Activated CD4-positive, alpha-beta memory T cell treated with anti-CD3 and anti-CD28 coated beads for 36 hours (primary cell): ENCODE measurements at regions not wholly inside any gene's neighbourhood (a gene's known extent, or its start where the extent isn't known, plus 50 kb on each side); places are given as distances from the start of the nearest gene placed in this dataset.
"Not testable (repeated sequence)": the region's sequence is repeated elsewhere in the genome, so short reads cannot be mapped to it uniquely, and the experiment has no call there.

Experiments
- CTCF ChIA-PET: fragments of 350-600 bp; sonication (Branson Sonifier 250); formaldehyde crosslinking; loops from one replicate; lab custom pipeline; 2021; ENCODE audit warnings: antibody characterized with exemption, inconsistent platforms; lab: Charles Lee
- POLR2A ChIA-PET: fragments of 350-600 bp; sonication (Branson Sonifier 250); formaldehyde crosslinking; loops from one replicate; lab custom pipeline; 2021; ENCODE audit warnings: antibody characterized with exemption; lab: Charles Lee
- DNase-seq: peaks from one replicate; pipeline ENCODE4 v3.0.0-alpha.2; 2020
- H3K27ac Mint-ChIP-seq: one replicate; pipeline ENCODE4 v1.8.0; 2021; ENCODE audit warnings: mixed read lengths
- H3K27me3 Mint-ChIP-seq: one replicate; pipeline ENCODE4 v1.8.0; 2021; ENCODE audit warnings: mixed read lengths
- H3K36me3 Mint-ChIP-seq: one replicate; pipeline ENCODE4 v1.8.0; 2021; ENCODE audit warnings: mixed read lengths
- H3K4me1 Mint-ChIP-seq: one replicate; pipeline ENCODE4 v1.8.0; 2021; ENCODE audit warnings: low read depth, mixed read lengths
- H3K4me3 Mint-ChIP-seq: one replicate; pipeline ENCODE4 v1.8.0; 2021; ENCODE audit warnings: mild to moderate bottlenecking, mixed read lengths
- H3K9me3 Mint-ChIP-seq: one replicate; pipeline ENCODE4 v1.8.0; 2021; ENCODE audit warnings: mixed read lengths
- intact Hi-C: fragments of 100-400 bp; cut with micrococcal nuclease; formaldehyde crosslinking; loops from one replicate; pipeline ENCODE4 v1.15.1; 2023

DNA sequence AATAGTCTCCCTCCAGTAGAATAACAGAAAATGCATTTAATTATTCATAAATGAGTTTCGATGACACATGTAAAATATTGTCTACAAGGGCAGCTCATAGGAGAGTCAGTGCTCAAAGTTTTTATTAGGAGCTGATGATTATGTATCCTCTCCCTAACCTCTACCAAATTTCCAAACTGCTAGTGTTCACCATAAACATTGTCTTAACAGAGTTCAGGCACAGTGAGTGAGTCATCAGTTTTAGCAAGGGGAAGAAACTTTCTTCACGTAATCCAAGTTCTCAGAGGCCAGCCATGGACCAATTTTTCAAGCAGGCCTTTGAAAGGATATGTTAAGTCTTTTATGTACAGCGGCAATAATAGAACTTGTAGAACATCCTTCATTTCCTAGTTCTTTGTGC is 649.2 kb upstream of the MIS18BP1 start:
- ChIA-PET CTCF (no interaction called here), POLR2A (no interaction called here)
- H3K27ac Mint-ChIP-seq, result no peak overlapping the region
- DNase-seq, result no peak
- no peaks in the 10 kb centered on the region for H3K4me1 Mint-ChIP-seq
- H3K4me3 Mint-ChIP-seq, result no peak overlapping the region
- H3K27me3 Mint-ChIP-seq, result no peaks in the 10 kb centered on the region
- H3K36me3 Mint-ChIP-seq, result no peaks in the 10 kb centered on the region
- intact Hi-C loops, result no loop called here
- H3K9me3 Mint-ChIP-seq, result peaks cover 1% of the 10 kb centered on the region

DNA sequence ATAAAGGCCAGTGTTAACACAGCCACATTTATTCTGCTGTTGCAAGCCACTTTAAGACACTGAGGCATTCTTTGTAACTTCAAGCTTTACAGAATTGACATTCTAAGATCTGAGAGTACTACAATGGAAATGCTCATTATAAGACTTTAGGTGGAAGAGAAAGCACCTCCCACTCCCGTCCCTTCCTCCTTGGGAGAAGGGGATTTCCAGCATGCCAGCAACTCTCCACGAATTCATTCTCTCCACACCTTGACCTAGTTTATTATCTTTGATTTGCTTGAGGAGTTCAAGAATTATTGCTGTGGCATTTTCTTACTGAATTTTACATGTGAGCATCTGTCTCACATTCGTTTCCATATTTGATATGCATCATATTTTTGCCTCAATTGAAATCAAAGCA is 644.4 kb upstream of the MIS18BP1 start:
- CTCF ChIA-PET, result no interaction called here
- intact Hi-C loops, result no loop called here
- H3K4me3 Mint-ChIP-seq, result no peak overlapping the region
- no peak for DNase-seq
- H3K27ac Mint-ChIP-seq, result no peak overlapping the region
- no peaks in the 10 kb centered on the region for H3K36me3 Mint-ChIP-seq
- H3K4me1 Mint-ChIP-seq, result no peaks in the 10 kb centered on the region
- POLR2A ChIA-PET, result no interaction called here
- no peaks in the 10 kb centered on the region for H3K9me3 Mint-ChIP-seq
- no peaks in the 10 kb centered on the region for H3K27me3 Mint-ChIP-seq

DNA sequence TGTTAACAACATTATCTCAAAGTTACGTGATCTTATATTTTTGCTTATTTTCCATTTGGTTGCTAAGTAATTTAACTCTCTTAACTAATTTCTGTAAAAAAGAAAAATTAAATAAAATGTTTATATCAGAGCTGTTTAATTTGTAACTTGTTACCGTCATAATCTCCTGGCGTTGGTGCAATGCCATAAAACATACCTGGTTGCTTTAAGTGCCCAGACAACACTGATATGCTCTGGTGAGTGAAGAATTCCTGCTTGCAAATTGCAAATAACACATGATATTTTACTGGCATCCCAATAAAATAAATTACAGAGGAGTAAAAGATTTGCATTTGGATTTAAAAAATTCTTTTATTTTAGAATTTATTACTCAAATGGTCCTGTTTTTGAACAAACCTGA is 640.1 kb upstream of the MIS18BP1 start:
- no peak for DNase-seq
- Mint-ChIP-seq H3K4me3 (no peak overlapping the region), H3K4me1 (no peaks in the 10 kb centered on the region), H3K36me3 (no peaks in the 10 kb centered on the region), H3K9me3 (no peaks in the 10 kb centered on the region), H3K27ac (no peak overlapping the region), H3K27me3 (no peaks in the 10 kb centered on the region)
- ChIA-PET CTCF (interaction anchor here (0.6 kb wide), 1 partner anchor 13 kb away, joined by 3 read pairs; no protein-coding TSS in a partner anchor), POLR2A (no interaction called here)
- intact Hi-C loops, result no loop called here

- Mint-ChIP-seq H3K27ac (no peak overlapping the region), H3K9me3 (no peaks in the 10 kb centered on the region), H3K27me3 (no peaks in the 10 kb centered on the region), H3K4me1 (no peaks in the 10 kb centered on the region), H3K36me3 (no peaks in the 10 kb centered on the region), H3K4me3 (no peak overlapping the region)
- no peak for DNase-seq
- ChIA-PET CTCF (no interaction called here), POLR2A (no interaction called here)
- intact Hi-C loops, result no loop called here
Observed at GRCh38 chr14:45891417-45892080, 638.5 kb upstream of the MIS18BP1 start.

DNA sequence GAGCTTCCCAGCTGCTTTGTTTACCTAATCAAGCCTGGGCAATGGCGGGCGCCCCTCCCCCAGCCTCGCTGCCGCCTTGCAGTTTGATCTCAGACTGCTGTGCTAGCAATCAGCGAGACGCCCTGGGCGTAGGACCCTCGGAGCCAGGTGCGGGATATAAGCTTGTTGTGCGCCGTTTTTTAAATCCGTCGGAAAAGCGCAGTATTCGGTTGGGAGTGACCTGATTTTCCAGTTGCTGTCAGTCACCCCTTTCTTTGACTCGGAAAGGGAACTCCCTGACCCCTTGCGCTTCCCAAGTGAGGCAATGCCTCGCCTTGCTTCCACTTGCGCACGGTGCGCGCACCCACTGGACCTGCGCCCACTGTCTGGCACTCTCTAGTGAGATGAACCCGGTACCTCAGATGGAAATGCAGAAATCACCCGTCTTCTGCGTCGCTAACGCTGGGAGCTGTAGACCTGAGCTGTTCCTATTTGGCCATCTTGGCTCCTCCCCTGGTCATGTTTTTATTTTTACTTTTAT is 635.8 kb upstream of the MIS18BP1 start:
- H3K9me3 Mint-ChIP-seq, H3K4me1 Mint-ChIP-seq, intact Hi-C loops: not testable (repeated sequence)

GRCh38 chr14:45877981-45878380 is 625.0 kb upstream of the MIS18BP1 start:
- intact Hi-C loops, result no loop called here
- Mint-ChIP-seq H3K27me3 (no peaks in the 10 kb centered on the region), H3K9me3 (peaks cover 6% of the 10 kb centered on the region), H3K4me1 (no peaks in the 10 kb centered on the region), H3K4me3 (no peak overlapping the region), H3K36me3 (no peaks in the 10 kb centered on the region), H3K27ac (no peak overlapping the region)
- ChIA-PET CTCF (no interaction called here), POLR2A (no interaction called here)
- DNase-seq, result no peak

More for the DNA sequence above, 635.8 kb upstream of the MIS18BP1 start:
- POLR2A ChIA-PET, DNase-seq, CTCF ChIA-PET, H3K36me3 Mint-ChIP-seq, H3K4me3 Mint-ChIP-seq, H3K27me3 Mint-ChIP-seq, H3K27ac Mint-ChIP-seq: not testable (repeated sequence)

- no peaks in the 10 kb centered on the region for H3K27me3 Mint-ChIP-seq
- no peak overlapping the region for H3K4me3 Mint-ChIP-seq
- peaks cover 23% of the 10 kb centered on the region for H3K9me3 Mint-ChIP-seq
- POLR2A ChIA-PET, result no interaction called here
- CTCF ChIA-PET, result no interaction called here
- no peak for DNase-seq
- no peak overlapping the region for H3K27ac Mint-ChIP-seq
- no peaks in the 10 kb centered on the region for H3K4me1 Mint-ChIP-seq
- intact Hi-C loops, result no loop called here
- H3K36me3 Mint-ChIP-seq, result no peaks in the 10 kb centered on the region
Observed at GRCh38 chr14:45868863-45869262, 615.9 kb upstream of the MIS18BP1 start.

DNA sequence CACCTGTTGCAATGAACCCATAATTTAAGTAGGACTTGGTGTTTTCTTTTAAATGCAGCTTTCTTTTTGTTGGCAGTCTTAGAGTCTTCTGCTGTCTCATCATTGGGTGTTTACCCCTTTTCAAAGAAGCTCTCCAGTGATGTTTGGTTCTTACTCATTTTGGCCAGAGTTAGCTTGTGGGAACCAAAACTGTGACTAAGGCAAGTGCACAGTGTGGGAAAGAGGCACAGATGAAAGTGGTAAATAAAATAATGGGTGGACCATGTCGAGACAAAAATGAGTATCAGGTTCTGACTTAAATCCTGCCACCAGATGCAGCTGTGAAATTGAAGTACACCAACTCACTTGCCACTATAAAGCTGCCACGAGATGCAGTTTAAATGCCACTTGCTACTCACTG is 615.4 kb upstream of the MIS18BP1 start:
- H3K4me1 Mint-ChIP-seq, result no peaks in the 10 kb centered on the region
- peaks cover 23% of the 10 kb centered on the region for H3K9me3 Mint-ChIP-seq
- no peak overlapping the region for H3K4me3 Mint-ChIP-seq
- CTCF ChIA-PET, result no interaction called here
- no peak overlapping the region for H3K27ac Mint-ChIP-seq
- no peaks in the 10 kb centered on the region for H3K36me3 Mint-ChIP-seq
- intact Hi-C loops, result no loop called here
- H3K27me3 Mint-ChIP-seq, result no peaks in the 10 kb centered on the region
- POLR2A ChIA-PET, result no interaction called here
- DNase-seq, result no peak

- no peaks in the 10 kb centered on the region for H3K4me1 Mint-ChIP-seq
- POLR2A ChIA-PET, result no interaction called here
- no peak overlapping the region for H3K27ac Mint-ChIP-seq
- no peaks in the 10 kb centered on the region for H3K36me3 Mint-ChIP-seq
- H3K9me3 Mint-ChIP-seq, result peaks cover 16% of the 10 kb centered on the region
- H3K27me3 Mint-ChIP-seq, result no peaks in the 10 kb centered on the region
- intact Hi-C loops, result no loop called here
- H3K4me3 Mint-ChIP-seq, result no peak overlapping the region
- DNase-seq, result no peak
- CTCF ChIA-PET, result no interaction called here
Observed at GRCh38 chr14:45867046-45867894, 614.3 kb upstream of the MIS18BP1 start.

DNA sequence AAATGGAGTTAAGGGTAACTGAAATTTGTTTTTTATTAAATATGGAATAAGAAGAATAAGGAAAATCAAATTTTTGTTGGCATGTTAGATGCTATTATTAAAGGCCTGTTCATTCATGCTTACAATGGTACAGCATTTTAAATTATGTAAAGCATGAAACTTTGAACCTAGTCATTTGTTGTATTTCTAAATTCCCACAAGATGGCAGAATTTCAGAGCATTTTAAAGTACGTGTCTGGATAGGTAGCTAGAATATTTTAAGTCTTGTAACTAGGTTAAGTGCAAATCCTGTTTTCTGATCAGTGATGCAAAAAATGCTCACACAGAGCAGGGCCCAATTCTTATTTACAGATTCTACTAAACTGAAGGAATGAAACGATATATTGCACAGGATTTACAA is 585.6 kb upstream of the MIS18BP1 start:
- no peaks in the 10 kb centered on the region for H3K27me3 Mint-ChIP-seq
- no peak for DNase-seq
- H3K4me1 Mint-ChIP-seq, result no peaks in the 10 kb centered on the region
- intact Hi-C loops, result no loop called here
- CTCF ChIA-PET, result no interaction called here
- POLR2A ChIA-PET, result no interaction called here
- H3K9me3 Mint-ChIP-seq, result peaks cover 3% of the 10 kb centered on the region
- H3K4me3 Mint-ChIP-seq, result no peak overlapping the region
- H3K36me3 Mint-ChIP-seq, result no peaks in the 10 kb centered on the region
- no peak overlapping the region for H3K27ac Mint-ChIP-seq

DNA sequence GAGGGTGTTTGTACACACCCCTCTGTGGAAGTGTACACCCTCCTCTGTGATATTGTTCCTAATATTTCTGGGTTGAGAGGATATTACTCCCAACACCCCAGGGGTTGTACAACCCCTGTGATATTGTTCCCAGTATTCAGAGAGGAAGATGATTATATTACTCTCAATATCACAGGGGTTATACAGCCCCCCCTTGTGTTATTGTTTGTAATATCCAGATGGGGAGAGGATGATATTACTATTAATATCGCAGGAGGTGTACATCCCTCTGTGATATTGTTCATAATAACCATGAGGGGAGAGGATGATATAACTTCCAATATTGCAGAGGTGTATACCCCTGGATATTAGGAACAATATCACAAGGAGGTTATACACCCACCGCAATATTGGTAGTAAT is 566.1 kb upstream of the MIS18BP1 start:
- no peak overlapping the region for H3K4me3 Mint-ChIP-seq
- intact Hi-C loops, result no loop called here
- no peaks in the 10 kb centered on the region for H3K27me3 Mint-ChIP-seq
- CTCF ChIA-PET, result no interaction called here
- H3K9me3 Mint-ChIP-seq, result no peaks in the 10 kb centered on the region
- no peaks in the 10 kb centered on the region for H3K36me3 Mint-ChIP-seq
- no peak for DNase-seq
- POLR2A ChIA-PET, result no interaction called here
- H3K4me1 Mint-ChIP-seq, result no peaks in the 10 kb centered on the region
- no peak overlapping the region for H3K27ac Mint-ChIP-seq

GRCh38 chr14:45811155-45811554 is 558.2 kb upstream of the MIS18BP1 start:
- H3K4me1 Mint-ChIP-seq, result no peaks in the 10 kb centered on the region
- ChIA-PET CTCF (no interaction called here), POLR2A (no interaction called here)
- no peak overlapping the region for H3K27ac Mint-ChIP-seq
- H3K27me3 Mint-ChIP-seq, result no peaks in the 10 kb centered on the region
- intact Hi-C loops, result no loop called here
- no peak overlapping the region for H3K4me3 Mint-ChIP-seq
- no peaks in the 10 kb centered on the region for H3K36me3 Mint-ChIP-seq
- no peak for DNase-seq
- H3K9me3 Mint-ChIP-seq, result no peaks in the 10 kb centered on the region
